OCI-LY1 (cell line): ENCODE measurements at regions not wholly inside any gene's neighbourhood (a gene's known extent, or its start where the extent isn't known, plus 50 kb on each side); places are given as distances from the start of the nearest gene placed in this dataset.

Source experiments
- EZH2 ChIP-seq: fragments of 200-600 bp; sonication (generic), shearing (Covaris generic); IDR thresholded peaks from 2 replicates; pipeline ENCODE4 v1.8.0; 2017; ENCODE audit warnings: borderline replicate concordance, mixed run types, mild to moderate bottlenecking, antibody characterized with exemption, low read length, moderate library complexity, mixed read lengths
- TF ChIP-seq, protein P1 (sequence below): fragments of 200-600 bp; sonication (generic), shearing (Covaris generic); IDR thresholded peaks from 2 replicates; pipeline ENCODE4 v1.5.1; 2017; ENCODE audit warnings: mild to moderate bottlenecking, antibody characterized with exemption, low read length, moderate library complexity, mixed read lengths

DNA sequence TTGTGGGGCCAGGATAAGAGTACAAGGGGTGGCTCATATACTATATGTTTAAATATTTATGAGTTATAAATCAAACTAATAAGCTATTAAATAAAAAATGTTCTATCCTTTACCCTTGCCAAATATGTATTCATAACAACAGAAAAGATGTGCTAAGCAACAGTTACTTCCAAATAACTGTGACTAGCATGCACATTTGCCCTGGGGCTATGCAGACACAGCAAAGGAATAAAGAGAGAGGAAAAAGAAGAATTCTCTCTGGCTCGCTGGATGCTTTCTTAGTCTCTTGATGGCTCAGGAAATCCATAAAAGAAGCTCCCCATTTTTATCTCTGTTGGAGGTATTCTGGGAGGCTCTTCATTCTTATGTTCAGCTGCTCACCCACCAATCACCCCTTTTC, 182.4 kb upstream of the ATP10B start:
- TF ChIP-seq, protein P1, sequence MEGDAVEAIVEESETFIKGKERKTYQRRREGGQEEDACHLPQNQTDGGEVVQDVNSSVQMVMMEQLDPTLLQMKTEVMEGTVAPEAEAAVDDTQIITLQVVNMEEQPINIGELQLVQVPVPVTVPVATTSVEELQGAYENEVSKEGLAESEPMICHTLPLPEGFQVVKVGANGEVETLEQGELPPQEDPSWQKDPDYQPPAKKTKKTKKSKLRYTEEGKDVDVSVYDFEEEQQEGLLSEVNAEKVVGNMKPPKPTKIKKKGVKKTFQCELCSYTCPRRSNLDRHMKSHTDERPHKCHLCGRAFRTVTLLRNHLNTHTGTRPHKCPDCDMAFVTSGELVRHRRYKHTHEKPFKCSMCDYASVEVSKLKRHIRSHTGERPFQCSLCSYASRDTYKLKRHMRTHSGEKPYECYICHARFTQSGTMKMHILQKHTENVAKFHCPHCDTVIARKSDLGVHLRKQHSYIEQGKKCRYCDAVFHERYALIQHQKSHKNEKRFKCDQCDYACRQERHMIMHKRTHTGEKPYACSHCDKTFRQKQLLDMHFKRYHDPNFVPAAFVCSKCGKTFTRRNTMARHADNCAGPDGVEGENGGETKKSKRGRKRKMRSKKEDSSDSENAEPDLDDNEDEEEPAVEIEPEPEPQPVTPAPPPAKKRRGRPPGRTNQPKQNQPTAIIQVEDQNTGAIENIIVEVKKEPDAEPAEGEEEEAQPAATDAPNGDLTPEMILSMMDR = no peak
- no peak for TF ChIP-seq EZH2
